SW 1271 (cell line): ENCODE measurements at regions not wholly inside any gene's neighbourhood (a gene's known extent, or its start where the extent isn't known, plus 50 kb on each side); places are given as distances from the start of the nearest gene placed in this dataset.

Experiments
- DNase-seq, 2 experiments: peaks; one replicate each; lab custom pipeline; 2025; lab: John Stamatoyannopoulos, UW

- no peak for DNase-seq
These were observed 100.5 kb downstream of the AASDH start for GRCh38 chr4:56286763-56287162.

- DNase-seq, result no peak
These were observed 103.9 kb downstream of the AASDH start for GRCh38 chr4:56283375-56283774.

- DNase-seq, result no peak
These were observed 105.3 kb downstream of the AASDH start for GRCh38 chr4:56282004-56282403.

GRCh38 chr4:56276547-56276946, 110.7 kb downstream of the AASDH start:
- DNase-seq, result no peak

GRCh38 chr4:56273391-56273790, 113.9 kb downstream of the AASDH start:
- no peak for DNase-seq

GRCh38 chr4:56272927-56273326, 114.4 kb downstream of the AASDH start:
- no peak for DNase-seq

GRCh38 chr4:56272003-56272402, 115.3 kb downstream of the AASDH start:
- no peak for DNase-seq

GRCh38 chr4:56271131-56271530, 116.2 kb downstream of the AASDH start:
- no peak for DNase-seq

- DNase-seq, result no peak
These were observed 119.7 kb downstream of the AASDH start for GRCh38 chr4:56267558-56267957.

GRCh38 chr4:56264873-56265272, 122.4 kb downstream of the AASDH start:
- DNase-seq, result no peak

GRCh38 chr4:56261027-56261426, 126.3 kb downstream of the AASDH start:
- no peak for DNase-seq

- DNase-seq, result no peak
These were observed 127.0 kb downstream of the AASDH start for GRCh38 chr4:56260320-56260719.

- no peak for DNase-seq
These were observed 127.6 kb downstream of the AASDH start for GRCh38 chr4:56259655-56260054.

- no peak for DNase-seq
These were observed 131.5 kb downstream of the AASDH start for GRCh38 chr4:56255820-56256219.

- no peak for DNase-seq
These were observed 133.5 kb downstream of the AASDH start for GRCh38 chr4:56253666-56254305.

- DNase-seq, result no peak
These were observed 134.6 kb downstream of the AASDH start for GRCh38 chr4:56252561-56253152.

GRCh38 chr4:56251556-56251955, 135.7 kb downstream of the AASDH start:
- DNase-seq, result no peak

GRCh38 chr4:56250776-56251175, 136.5 kb downstream of the AASDH start:
- DNase-seq, result no peak

GRCh38 chr4:56247646-56248045, 139.6 kb downstream of the AASDH start:
- no peak for DNase-seq

- no peak for DNase-seq
These were observed 141.1 kb downstream of the AASDH start for GRCh38 chr4:56246233-56246610.

GRCh38 chr4:56245547-56246232, 141.6 kb downstream of the AASDH start:
- no peak for DNase-seq

GRCh38 chr4:56244681-56245080, 142.6 kb downstream of the AASDH start:
- no peak for DNase-seq

- DNase-seq, result no peak
These were observed 144.2 kb downstream of the AASDH start for GRCh38 chr4:56243107-56243506.

GRCh38 chr4:56241500-56241899, 145.8 kb downstream of the AASDH start:
- no peak for DNase-seq
